ENCODE measurements at regions not wholly inside any gene's neighbourhood (a gene's known extent, or its start where the extent isn't known, plus 50 kb on each side); places are given as distances from the start of the nearest gene placed in this dataset.
A peak's percentile ranks its signal among the peaks of the same experiment; 100 is the strongest.
"Not testable (repeated sequence)": the region's sequence is repeated elsewhere in the genome, so short reads cannot be mapped to it uniquely, and the experiment has no call there.

DNA sequence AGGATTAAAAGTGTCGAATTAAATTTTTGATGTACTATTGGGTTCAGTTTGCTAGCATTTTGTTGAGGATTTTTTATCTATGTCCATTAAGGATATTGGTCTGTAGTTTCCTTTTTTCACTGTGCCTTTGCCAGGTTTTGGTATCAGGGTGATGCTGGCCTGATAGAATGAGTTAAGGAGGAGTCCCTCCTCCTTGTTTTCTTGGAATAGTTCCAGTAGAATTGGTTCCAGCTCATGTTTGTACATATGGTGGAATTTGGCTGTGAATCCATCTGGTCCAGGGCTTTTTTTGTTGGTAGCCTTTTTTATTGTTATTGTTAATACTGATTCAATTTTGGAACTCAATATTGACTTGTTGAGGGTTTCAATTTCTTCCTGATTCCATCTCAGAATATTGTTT, 141.8 kb downstream of the SIM1 start:
- DNase-seq (ENCODE audit: low spot score): no peak

- DNase-seq (ENCODE audit: low spot score): no peak
Measured at GRCh38 chr6:100320686-100321085, 144.0 kb downstream of the SIM1 start.

GRCh38 chr6:100317031-100317430, 147.7 kb downstream of the SIM1 start:
- no peak for DNase-seq (ENCODE audit: low spot score)

- no peak for DNase-seq (ENCODE audit: low spot score)
Measured at GRCh38 chr6:100314186-100314585, 150.5 kb downstream of the SIM1 start.

DNA sequence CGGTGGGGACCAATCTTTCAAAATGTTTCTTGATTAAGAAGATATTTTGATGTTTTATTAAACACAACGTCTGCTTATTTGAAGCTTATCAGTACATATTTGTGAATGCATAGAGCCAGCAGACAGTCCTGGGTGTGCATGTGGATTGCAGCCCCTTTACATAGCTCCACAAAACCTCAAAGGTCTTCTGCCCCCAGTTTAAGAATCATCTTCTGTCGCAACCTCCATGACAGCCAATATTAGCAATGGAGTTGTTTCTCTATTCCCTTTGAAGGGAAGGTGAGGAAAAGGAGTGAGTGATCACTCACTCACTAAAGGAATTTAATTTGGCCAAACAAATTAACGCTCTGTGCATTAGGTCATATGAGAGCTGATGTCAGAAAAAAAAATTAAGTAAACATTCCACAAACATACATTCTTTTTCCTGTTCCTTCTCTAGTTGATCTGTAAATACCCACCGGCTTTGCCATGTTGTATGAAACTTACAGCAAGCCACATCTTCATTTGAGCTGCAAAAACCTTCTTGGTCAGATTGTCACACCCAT, 152.9 kb downstream of the SIM1 start:
- no peak for DNase-seq (ENCODE audit: low spot score)

GRCh38 chr6:100309174-100309573, 155.5 kb downstream of the SIM1 start:
- DNase-seq (ENCODE audit: low spot score): no peak

GRCh38 chr6:100307561-100307960, 157.2 kb downstream of the SIM1 start:
- DNase-seq (ENCODE audit: low spot score): no peak

GRCh38 chr6:100305209-100305869, 159.4 kb downstream of the SIM1 start:
- DNase-seq (ENCODE audit: low spot score): no peak

DNA sequence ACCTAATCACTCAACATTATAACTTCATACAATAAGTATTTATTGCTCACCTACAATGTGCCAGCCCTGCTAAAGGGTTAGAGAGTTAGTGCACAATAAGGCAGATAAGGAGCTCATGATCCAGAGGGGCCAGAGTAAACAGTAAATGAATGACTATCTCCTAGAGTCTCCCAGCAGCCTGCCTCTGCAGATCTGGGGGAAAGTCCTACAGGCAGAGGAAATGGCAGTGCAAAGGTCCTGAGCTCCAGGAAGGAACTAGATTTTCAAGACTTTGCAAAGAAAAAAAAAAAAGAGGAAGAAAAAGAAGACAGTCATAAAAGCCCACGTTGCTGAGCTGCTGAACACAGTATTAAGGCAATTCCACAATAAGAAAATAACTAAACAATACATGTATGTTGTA, 160.1 kb downstream of the SIM1 start:
- DNase-seq (ENCODE audit: low spot score): no peak

- DNase-seq (ENCODE audit: low spot score): no peak
Measured at GRCh38 chr6:100301731-100302130, 163.0 kb downstream of the SIM1 start.

GRCh38 chr6:100300221-100300736, 164.4 kb downstream of the SIM1 start:
- no peak for DNase-seq (ENCODE audit: low spot score)

- DNase-seq (ENCODE audit: low spot score): no peak
Measured at GRCh38 chr6:100296810-100297544, 167.7 kb downstream of the SIM1 start.

DNA sequence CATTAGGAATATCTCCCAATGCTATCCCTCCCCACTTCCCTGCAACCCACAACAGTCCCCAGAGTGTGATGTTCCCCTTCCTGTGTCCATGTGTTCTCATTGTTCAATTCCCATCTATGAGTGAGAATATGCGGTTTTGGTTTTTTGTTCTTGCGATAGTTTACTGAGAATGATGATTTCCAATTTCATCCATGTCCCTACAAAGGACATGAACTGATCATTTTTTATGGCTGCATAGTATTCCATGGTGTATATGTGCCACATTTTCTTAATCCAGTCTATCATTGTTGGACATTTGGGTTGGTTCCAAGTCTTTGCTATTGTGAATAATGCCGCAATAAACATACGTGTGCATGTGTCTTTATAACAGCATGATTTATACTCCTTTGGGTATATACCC, 169.5 kb downstream of the SIM1 start:
- not testable (repeated sequence) for DNase-seq (ENCODE audit: low spot score)

DNA sequence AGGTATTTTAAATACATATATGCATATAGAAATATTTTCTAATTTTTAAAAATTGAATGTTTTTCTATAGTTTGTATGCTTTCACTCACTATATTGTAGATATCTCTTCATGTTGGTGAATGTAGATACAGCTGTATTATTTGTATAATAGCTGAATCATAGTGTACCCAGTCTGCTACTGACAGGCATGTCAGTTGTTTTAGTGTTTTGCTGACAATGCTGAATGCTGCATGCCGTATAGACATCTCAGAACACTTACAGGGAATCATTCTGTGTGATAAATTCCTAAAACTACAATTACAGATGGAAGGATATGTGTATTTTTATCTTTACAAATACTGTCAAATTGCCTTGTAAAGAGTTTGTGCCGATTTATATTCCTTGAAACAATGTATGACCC, 175.4 kb downstream of the SIM1 start:
- DNase-seq (ENCODE audit: low spot score): no peak

DNA sequence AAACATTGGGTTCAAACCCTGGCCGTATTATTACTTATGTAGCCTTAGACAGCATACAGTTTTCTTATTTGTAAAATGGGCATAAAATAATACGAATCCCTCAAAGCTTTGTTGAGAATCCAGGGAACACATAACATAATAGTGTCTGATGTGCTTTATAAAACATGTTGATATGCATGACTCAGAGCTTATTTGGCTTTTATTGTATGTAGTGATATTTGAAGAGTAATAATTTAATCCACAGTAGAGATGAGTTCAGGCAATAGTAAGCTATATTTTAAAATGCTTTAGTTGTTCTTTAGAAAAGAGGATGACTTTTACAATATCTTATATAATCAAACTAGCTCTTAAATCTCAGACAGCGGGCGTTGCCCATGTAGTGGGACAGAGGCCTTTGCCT, 176.4 kb downstream of the SIM1 start:
- no peak for DNase-seq (ENCODE audit: low spot score)

DNA sequence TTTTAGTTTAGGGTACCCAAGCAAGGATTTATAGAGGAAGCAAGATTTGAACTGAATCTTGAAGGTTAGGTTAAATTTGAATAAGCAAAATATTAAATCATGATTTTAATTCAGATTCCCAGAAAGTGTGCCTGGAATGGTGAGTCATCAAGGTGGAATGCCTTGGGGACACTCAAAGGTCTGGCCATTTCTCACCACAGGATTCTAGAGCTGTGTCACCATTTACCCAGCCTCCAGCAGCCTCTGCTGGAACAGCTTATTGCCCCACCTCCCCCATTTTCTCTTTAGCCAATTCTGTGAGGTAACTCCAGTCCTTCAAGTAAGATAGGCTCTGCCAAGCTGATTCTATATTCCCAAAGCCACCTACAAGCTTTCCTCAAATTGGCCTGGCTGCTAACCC, 181.4 kb downstream of the SIM1 start:
- DNase-seq (ENCODE audit: low spot score): no peak

GRCh38 chr6:100281471-100281901, 183.2 kb downstream of the SIM1 start:
- DNase-seq (ENCODE audit: low spot score): peak; percentile 8

DNA sequence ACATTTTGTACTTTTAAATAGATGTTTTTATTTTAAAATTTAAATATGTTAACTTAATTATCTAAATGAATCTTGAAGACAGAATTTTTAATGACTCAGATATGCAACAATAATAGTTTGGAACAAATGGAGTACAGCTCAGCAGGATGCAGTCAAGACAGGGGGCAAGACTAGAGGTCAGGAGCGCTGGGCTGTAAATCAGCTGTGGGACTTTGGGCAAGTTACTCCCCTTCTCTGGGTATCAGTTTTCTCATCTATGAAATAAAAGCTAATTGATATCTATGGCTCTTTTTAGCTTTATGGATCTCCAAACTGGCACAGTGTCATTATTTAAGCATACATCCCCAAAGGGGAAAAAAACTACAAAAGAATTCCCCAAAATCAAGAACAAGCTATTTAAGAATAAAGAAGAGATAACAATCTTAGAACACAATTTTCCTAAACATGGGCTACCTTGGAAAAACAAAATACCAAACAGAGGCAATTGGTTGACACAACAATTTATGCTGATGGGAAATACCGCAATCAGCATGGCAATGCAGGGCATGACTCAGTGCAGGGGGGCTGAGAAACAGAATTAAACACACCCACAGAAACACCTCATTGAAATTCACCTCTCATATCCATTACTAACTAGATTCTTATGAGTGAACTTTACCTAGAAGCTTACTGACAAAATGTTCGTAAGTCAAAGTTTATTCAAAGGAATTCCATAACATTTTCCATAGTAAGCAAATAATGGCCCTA, 188.2 kb downstream of the SIM1 start:
- DNase-seq (ENCODE audit: low spot score): no peak

GRCh38 chr6:100274147-100274546, 190.6 kb downstream of the SIM1 start:
- DNase-seq (ENCODE audit: low spot score): no peak

DNA sequence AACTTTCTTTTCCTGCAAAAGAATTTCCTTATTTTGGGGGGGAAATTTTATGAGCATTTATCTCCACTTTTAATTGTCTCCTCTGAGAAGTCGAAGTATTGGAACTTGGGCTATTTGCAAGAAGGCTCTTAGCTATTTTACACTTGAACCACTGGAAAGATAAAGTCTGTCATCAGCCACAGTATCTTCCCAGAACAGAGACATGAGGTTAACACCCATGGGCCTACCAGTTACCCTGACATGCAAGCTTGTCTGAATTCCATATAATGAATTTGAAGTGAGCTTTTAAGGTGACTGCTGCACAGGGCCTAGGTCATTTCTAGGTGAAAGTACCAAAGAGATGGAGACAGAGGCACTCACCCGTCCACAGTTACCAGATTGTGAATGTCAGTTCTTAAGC, 193.1 kb downstream of the SIM1 start:
- DNase-seq (ENCODE audit: low spot score): no peak

GRCh38 chr6:100271202-100271601, 193.5 kb downstream of the SIM1 start:
- DNase-seq (ENCODE audit: low spot score): no peak

GRCh38 chr6:100269189-100269588, 195.5 kb downstream of the SIM1 start:
- DNase-seq (ENCODE audit: low spot score): no peak

- no peak for DNase-seq (ENCODE audit: low spot score)
Measured at GRCh38 chr6:100268326-100268725, 196.4 kb downstream of the SIM1 start.
